ENCODE measurements at regions not wholly inside any gene's neighbourhood (a gene's known extent, or its start where the extent isn't known, plus 50 kb on each side); places are given as distances from the start of the nearest gene placed in this dataset.

GRCh38 chr9:108676355-108676754, 179.4 kb downstream of the ACTL7B start:
- TF ChIP-seq POLR2A (IDR thresholded peaks at IDR 0.05; ENCODE audit: extremely low read depth, insufficient read length) (no peak), CTCF (IDR thresholded peaks at IDR 0.05; ENCODE audit: low read depth, low read length) (no peak), MYC (IDR thresholded peaks at IDR 0.05; ENCODE audit: low read depth, low read length) (no peak)
- TF ChIP-seq, protein P1, sequence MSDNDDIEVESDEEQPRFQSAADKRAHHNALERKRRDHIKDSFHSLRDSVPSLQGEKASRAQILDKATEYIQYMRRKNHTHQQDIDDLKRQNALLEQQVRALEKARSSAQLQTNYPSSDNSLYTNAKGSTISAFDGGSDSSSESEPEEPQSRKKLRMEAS (IDR thresholded peaks at IDR 0.05; ENCODE audit: low read depth, low read length): no peak
